AG04449 (cell line): ENCODE measurements at regions not wholly inside any gene's neighbourhood (a gene's known extent, or its start where the extent isn't known, plus 50 kb on each side); places are given as distances from the start of the nearest gene placed in this dataset.

Source experiments
- CTCF ChIA-PET: fragments of 350-600 bp; formaldehyde crosslinking; extraction: SDS; loops from one replicate; lab custom pipeline; 2021; ENCODE audit warnings: antibody characterized with exemption; lab: Yijun Ruan, JAX
- POLR2A ChIA-PET: fragments of 400-600, 350-600 bp; formaldehyde crosslinking; extraction: SDS; loops from one replicate; lab custom pipeline; 2020; ENCODE audit warnings: antibody characterized with exemption, inconsistent platforms; lab: Yijun Ruan, JAX
- DNase-seq: peaks from one replicate; pipeline ENCODE4 v3.0.0-alpha.2; 2010; ENCODE audit warnings: low read depth, low spot score
- H3K4me3 ChIP-seq: 2 replicates; pipeline ENCODE4 v1.5.1; 2011; ENCODE audit warnings: low read depth, mild to moderate bottlenecking, control low read depth, low read length
- TF ChIP-seq, protein P1 (sequence below): IDR thresholded peaks from one replicate; pipeline ENCODE4 v1.5.1; 2011; ENCODE audit warnings: mild to moderate bottlenecking, moderate library complexity, low read length, control low read depth, inconsistent platforms; ENCODE audit not compliant: insufficient read depth; ENCODE audit errors: missing control alignments

DNA sequence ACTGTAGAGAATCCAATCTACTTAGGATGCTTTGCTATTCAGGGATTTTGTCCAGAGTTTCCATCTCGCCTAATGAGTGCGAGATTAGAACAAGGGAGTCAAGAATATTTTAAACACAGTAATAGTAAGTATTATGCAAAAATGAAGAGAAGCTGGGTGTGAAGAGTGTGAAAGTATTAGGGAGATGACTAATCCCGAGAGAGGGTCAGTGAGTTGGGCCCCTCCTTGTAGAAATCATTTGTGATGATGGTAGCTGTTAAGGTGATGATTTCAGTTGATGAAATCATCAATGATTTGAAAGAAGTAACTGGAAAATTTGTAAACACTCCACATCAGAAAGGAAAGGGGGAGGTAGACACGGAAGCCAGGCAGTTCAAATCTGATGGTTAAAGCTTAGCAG, 478.9 kb upstream of the MGAT4C start:
- no peak for DNase-seq
- ChIA-PET CTCF (no interaction called here), POLR2A (no interaction called here)
- no peak overlapping the region for H3K4me3 ChIP-seq
- TF ChIP-seq, protein P1, sequence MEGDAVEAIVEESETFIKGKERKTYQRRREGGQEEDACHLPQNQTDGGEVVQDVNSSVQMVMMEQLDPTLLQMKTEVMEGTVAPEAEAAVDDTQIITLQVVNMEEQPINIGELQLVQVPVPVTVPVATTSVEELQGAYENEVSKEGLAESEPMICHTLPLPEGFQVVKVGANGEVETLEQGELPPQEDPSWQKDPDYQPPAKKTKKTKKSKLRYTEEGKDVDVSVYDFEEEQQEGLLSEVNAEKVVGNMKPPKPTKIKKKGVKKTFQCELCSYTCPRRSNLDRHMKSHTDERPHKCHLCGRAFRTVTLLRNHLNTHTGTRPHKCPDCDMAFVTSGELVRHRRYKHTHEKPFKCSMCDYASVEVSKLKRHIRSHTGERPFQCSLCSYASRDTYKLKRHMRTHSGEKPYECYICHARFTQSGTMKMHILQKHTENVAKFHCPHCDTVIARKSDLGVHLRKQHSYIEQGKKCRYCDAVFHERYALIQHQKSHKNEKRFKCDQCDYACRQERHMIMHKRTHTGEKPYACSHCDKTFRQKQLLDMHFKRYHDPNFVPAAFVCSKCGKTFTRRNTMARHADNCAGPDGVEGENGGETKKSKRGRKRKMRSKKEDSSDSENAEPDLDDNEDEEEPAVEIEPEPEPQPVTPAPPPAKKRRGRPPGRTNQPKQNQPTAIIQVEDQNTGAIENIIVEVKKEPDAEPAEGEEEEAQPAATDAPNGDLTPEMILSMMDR: no peak

DNA sequence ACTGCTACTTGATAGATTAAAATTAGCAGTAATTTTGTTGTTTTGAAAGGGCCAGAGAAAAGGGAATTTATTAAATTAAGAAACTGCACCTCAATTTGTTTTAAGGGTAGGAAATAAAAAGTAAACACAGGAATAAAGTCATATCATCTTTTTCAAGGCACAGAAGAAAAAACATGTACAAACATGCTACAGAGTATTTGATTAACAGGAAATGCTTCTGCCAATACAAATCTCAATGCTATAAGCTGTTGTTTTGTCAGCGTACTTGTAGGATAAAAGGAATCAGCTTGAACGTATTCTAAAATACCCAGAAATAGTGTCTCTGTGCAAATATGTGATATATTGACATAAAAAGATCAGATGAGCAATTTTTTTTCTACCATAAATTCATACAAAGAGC, 474.0 kb upstream of the MGAT4C start:
- TF ChIP-seq, protein P1: no peak
- CTCF ChIA-PET: no interaction called here
- H3K4me3 ChIP-seq: no peak overlapping the region
- POLR2A ChIA-PET: no interaction called here
- no peak for DNase-seq

DNA sequence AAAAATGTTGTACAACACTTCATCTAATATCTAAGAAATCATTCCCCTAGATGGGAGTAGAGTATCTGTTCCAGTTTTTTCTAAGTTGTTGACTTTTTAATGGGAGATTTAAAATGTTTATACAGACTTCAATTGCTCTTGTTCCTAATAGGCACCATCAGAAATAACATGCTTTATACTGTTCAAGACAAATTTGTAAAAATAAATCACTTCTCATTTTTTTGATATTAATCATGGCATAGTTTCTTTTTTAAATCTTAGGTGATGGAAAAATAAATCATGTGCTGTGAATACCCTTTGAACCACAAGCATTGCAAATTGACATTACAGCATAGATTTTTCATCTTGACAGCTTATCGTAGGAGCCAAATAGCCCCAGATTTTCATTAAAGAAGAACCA, 473.5 kb upstream of the MGAT4C start:
- H3K4me3 ChIP-seq: no peak overlapping the region
- TF ChIP-seq, protein P1: no peak
- ChIA-PET CTCF (no interaction called here), POLR2A (no interaction called here)
- DNase-seq: no peak

DNA sequence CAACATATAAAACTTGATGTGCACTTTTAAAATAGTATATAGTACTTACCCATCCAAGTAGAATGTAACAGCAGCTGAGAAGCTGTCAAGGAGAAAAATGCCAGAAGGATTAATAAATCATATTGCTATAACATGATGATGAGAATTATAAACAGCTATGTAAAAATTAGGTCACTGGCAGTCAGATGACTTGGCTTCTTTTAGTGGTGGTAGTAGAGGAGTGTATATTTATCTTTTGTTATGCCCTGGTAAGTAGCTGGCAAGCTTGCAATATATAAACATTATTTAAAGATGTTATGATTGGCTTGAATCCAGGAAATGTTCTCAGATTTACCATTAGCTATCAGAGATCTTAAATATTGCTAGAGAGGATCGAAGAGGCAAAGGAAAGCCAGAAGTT, 471.0 kb upstream of the MGAT4C start:
- no peak overlapping the region for H3K4me3 ChIP-seq
- POLR2A ChIA-PET: no interaction called here
- TF ChIP-seq, protein P1: no peak
- CTCF ChIA-PET: no interaction called here
- peak; percentile 33 for DNase-seq

DNA sequence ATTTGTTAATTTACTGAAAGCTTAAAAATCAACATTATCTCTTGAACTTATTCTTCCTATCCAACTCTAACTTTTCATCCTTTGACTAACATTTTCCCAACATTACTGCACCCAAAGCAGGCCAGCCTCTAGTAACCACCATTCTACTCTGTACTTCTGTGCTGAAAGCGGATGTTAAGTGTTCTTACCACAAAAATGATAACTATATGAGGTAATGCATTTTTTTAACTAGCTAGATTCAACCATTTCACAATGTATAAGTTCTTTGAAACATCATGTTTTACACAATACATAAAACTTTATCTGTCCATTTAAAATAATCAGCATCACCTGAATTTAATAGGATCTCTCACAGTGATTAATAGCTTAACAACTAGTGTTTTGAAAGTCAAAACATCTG, 468.5 kb upstream of the MGAT4C start:
- H3K4me3 ChIP-seq: no peak overlapping the region
- POLR2A ChIA-PET: no interaction called here
- CTCF ChIA-PET: no interaction called here
- TF ChIP-seq, protein P1: no peak
- peak; percentile 61 for DNase-seq

DNA sequence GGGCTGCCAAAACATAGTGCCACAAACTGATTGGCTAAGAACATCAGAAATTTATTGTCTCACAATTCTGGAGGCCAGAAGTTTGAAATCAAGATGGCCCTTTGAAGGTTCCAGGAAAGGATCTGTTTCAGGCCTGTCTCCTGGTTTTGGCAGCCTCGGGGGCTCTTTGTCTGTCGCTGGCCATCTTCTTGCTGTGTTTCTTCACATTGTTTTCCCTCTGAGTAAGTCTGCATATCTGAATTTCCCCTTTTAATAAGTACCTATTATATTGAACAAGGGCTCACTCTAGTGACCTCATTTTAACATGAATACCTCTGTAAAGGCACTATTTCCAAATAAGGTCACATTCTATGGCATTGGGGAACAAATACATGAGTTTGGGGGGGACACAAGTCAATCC, 467.1 kb upstream of the MGAT4C start:
- CTCF ChIA-PET: no interaction called here
- POLR2A ChIA-PET: no interaction called here

More for the DNA sequence above, 467.1 kb upstream of the MGAT4C start:
- no peak overlapping the region for H3K4me3 ChIP-seq
- TF ChIP-seq, protein P1: no peak
- no peak for DNase-seq
